ENCODE measurements at regions not wholly inside any gene's neighbourhood (a gene's known extent, or its start where the extent isn't known, plus 50 kb on each side); places are given as distances from the start of the nearest gene placed in this dataset.

DNA sequence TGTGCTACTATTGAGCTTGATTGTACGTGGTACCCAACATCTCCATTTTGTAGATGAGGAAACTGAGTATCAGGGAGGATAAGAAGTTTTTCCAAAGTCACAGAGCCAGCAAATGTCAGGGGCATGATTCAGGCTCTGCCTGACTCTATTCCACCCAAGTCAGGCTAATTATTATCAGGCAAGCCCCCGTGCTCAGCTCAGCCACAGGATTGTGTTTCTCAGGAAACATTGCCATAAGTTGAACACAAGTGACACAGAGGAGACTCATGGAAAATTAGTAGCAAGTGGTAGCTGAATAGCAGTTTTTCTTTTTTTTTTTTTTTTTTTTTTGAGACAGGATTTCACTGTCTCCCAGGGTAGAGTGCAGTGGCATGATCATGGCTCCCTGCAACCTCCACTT, 260.5 kb downstream of the C1D start:
- TF ChIP-seq, protein P1, sequence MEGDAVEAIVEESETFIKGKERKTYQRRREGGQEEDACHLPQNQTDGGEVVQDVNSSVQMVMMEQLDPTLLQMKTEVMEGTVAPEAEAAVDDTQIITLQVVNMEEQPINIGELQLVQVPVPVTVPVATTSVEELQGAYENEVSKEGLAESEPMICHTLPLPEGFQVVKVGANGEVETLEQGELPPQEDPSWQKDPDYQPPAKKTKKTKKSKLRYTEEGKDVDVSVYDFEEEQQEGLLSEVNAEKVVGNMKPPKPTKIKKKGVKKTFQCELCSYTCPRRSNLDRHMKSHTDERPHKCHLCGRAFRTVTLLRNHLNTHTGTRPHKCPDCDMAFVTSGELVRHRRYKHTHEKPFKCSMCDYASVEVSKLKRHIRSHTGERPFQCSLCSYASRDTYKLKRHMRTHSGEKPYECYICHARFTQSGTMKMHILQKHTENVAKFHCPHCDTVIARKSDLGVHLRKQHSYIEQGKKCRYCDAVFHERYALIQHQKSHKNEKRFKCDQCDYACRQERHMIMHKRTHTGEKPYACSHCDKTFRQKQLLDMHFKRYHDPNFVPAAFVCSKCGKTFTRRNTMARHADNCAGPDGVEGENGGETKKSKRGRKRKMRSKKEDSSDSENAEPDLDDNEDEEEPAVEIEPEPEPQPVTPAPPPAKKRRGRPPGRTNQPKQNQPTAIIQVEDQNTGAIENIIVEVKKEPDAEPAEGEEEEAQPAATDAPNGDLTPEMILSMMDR (IDR thresholded peaks at IDR 0.05; ENCODE audit: insufficient read depth, low read depth, low read length, missing control alignments) = no peak
- H3K4me3 ChIP-seq (ENCODE audit: low read length) = no peak overlapping the region
- no peak for DNase-seq (ENCODE audit: low read depth)

DNA sequence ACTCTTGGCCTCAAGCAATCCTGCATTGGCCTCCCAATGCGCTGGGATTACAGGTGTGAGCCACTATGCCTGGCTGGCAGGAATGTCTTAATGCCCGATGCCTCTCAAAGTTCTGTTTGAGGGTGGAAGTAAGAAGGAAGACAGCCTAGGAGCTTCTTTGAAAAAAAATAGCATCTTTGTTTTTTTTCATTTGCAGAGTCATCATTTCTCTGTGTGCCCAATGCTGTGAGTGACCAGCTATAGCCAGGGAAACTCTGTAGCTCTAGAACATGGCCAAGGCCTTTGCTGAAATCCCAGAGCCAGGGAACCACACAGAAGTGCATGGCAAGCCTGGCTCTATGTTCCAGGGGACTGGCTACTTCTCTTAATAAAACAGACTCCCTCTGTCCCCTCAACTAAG, 260.0 kb downstream of the C1D start:
- TF ChIP-seq, protein P1 (IDR thresholded peaks at IDR 0.05; ENCODE audit: insufficient read depth, low read depth, low read length, missing control alignments) = no peak
- no peak for DNase-seq (ENCODE audit: low read depth)
- H3K4me3 ChIP-seq (ENCODE audit: low read length) = no peak overlapping the region

DNA sequence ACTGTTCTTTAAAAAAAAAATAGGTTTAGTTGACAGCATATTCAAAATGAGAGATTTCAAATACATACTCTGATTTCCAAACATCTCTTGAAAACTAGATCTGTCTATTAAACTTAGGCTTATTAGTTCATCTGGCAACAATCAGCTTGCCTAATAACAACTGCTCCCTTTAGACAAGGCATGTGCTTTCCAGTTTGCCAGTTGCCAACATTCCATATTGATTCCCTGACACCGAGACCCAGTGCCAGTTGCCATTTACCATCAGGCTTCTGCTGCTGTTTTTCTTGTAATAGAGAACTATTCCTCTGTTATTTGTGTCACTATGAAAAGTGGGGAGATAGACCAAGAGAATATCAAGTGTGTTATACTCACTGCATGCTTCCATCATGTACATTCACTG, 256.0 kb downstream of the C1D start:
- no peak for DNase-seq (ENCODE audit: low read depth)
- H3K4me3 ChIP-seq (ENCODE audit: low read length) = no peak overlapping the region
- TF ChIP-seq, protein P1 (IDR thresholded peaks at IDR 0.05; ENCODE audit: insufficient read depth, low read depth, low read length, missing control alignments) = no peak

DNA sequence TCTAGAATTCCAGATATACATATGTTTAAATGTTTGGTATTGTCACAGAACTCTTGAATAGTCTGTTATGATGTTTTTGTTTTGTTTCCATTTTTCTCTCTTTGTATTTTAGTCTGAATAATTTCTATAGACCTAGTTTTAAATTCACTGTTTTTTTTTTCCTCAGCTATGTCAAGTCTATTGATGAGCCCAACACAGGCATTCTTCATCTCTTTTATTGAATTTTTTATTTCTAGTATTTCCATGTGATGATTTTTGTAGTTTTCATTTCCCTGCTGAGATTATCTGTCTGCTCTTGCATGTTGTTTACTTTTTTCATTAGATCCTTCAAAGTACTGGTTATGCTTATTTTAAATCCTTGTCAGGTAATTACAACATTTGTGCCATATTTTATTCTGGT, 254.7 kb downstream of the C1D start:
- H3K4me3 ChIP-seq (ENCODE audit: low read length) = no peak overlapping the region
- TF ChIP-seq, protein P1 (IDR thresholded peaks at IDR 0.05; ENCODE audit: insufficient read depth, low read depth, low read length, missing control alignments) = no peak
- DNase-seq (ENCODE audit: low read depth) = no peak

DNA sequence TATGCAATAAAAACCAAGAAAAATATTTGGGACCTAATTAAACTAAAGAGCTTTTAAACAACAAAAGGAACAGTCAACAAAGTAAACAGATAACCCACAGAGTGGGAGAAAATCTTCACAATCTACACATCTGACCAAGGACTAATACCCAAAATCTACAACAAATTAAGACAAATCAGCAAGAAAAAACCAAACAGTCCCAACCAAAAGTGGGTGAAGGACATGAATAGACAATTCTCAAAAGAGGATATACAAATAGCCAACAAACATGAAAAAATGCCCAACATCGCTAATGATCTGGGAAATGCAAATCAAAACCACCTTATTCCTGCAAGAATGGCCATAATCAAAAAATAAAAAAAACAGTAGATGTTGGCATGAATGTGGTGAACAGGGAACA, 250.1 kb downstream of the C1D start:
- TF ChIP-seq, protein P1 (IDR thresholded peaks at IDR 0.05; ENCODE audit: insufficient read depth, low read depth, low read length, missing control alignments) = no peak
- H3K4me3 ChIP-seq (ENCODE audit: low read length) = no peak overlapping the region
- no peak for DNase-seq (ENCODE audit: low read depth)

DNA sequence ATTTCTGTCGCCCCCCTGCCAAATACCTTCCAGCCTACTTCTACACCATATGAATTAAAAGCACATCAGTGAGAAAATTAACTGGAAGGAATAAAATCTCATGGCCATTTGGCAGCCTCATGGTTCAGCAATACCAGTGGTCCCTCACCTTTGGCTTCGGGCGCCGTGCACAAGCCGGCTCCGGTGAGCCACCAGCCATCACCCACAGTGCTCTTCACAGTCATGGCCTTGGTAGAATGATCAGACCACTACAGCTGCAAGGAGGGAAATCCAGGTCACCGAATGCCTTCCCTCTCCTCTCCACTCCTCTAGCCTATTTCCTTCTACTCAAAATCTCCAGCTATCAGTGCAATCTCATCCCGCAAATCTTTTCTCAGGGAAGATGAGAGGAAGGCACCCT, 239.1 kb downstream of the C1D start:
- no peak overlapping the region for H3K4me3 ChIP-seq (ENCODE audit: low read length)
- TF ChIP-seq, protein P1 (IDR thresholded peaks at IDR 0.05; ENCODE audit: insufficient read depth, low read depth, low read length, missing control alignments) = no peak
- DNase-seq (ENCODE audit: low read depth) = no peak

DNA sequence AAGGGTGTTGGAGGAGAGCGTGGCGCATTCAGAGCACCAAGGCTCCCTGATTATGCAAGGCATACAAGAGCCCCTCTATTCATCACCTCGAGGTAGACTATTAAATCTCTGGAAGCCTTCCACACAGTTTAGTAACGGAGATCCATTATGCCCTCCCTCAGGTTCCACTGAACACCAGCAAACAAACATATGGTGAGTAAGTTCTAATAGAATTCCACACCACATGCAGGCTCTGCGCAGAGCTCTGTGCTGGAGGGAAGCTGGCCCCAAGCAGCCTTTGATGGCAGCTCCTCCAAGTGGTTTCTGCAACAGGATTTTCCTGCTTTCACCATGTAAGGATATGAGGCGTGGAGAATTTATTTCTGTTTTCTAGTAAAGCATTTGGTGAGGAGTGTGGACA, 238.6 kb downstream of the C1D start:
- peak; percentile 17 for DNase-seq (ENCODE audit: low read depth)
- H3K4me3 ChIP-seq (ENCODE audit: low read length) = no peak overlapping the region
- TF ChIP-seq, protein P1 (IDR thresholded peaks at IDR 0.05; ENCODE audit: insufficient read depth, low read depth, low read length, missing control alignments) = no peak
